OCI-LY7 (cell line): ENCODE measurements at regions not wholly inside any gene's neighbourhood (a gene's known extent, or its start where the extent isn't known, plus 50 kb on each side); places are given as distances from the start of the nearest gene placed in this dataset.

Experiments used
- CTCF ChIP-seq: fragments of 200-600 bp; sonication (generic); conservative IDR thresholded peaks from 2 replicates; pipeline ENCODE4 v1.5.1; 2014; ENCODE audit warnings: mild to moderate bottlenecking, antibody characterized with exemption, low read length, moderate library complexity, mixed read lengths
- EZH2phosphoT487 ChIP-seq: fragments of 200-600 bp; sonication (generic); IDR thresholded peaks from 2 replicates; pipeline ENCODE4 v1.6.1; 2018; ENCODE audit warnings: low read depth, borderline replicate concordance, mild to moderate bottlenecking, mixed run types, antibody characterized with exemption, low read length, moderate library complexity, mixed read lengths

DNA sequence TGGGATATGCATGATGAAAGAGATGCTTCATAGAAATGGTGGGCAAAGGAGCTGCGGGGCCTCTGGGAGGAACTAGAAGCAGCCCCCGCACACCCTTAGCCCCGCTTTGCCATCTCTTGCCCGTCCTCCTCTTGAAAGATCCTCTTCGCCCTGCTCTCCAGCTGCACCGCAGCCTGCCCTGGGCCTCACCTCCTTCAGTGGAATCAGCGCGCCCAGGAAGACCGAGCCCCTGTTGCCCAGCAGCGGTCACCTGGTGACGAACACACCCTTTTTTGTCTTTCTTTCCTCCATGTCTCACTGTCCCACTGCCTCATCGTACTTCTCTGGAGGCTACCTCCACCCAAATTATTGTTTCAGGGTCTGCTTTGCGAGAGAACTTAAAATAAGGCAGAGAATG, 807.6 kb downstream of the UQCRFS1 start:
- no peak for TF ChIP-seq CTCF
- TF ChIP-seq EZH2phosphoT487 = no peak
